8988T (cell line): ENCODE measurements at regions not wholly inside any gene's neighbourhood (a gene's known extent, or its start where the extent isn't known, plus 50 kb on each side); places are given as distances from the start of the nearest gene placed in this dataset.

ENCODE experiments used
- DNase-seq: peaks from one replicate; pipeline ENCODE4 v3.0.0; 2011

DNA sequence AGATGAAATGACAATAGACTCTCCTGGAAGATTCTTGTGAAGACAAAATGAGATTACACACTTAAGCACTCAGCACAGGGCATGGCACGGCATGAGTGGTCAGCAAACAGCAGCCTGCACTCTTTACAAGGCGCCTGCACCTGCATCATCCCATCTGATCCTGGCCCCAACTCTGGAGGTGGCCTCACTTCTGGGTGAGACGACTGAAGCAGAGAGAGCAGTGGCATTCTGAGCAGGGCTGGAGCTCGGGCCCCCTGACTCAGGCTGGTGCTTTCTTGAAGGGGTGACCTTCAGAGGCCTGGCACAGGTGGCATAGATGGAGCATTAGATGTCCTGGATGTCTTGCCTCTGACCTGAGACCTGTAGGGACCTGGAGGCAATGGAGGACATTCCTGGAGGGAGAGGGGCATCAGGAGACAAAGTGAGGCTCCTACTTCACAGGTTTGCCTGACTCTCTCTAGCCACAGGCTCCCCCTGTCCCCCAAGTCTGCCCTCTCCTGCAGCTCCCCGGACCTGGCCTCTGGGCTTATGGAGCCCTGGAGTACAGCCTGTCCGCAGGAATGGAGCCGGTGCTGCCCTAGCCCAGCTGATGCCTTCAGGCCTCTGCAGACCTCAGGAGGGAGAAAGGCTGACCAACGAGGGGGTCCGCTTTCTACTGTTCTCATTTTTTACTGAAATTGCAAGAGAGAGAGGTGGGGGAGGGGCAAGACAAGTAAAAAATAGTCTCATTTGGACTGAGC is 65.5 kb upstream of the THY1 start:
- DNase-seq = no peak

DNA sequence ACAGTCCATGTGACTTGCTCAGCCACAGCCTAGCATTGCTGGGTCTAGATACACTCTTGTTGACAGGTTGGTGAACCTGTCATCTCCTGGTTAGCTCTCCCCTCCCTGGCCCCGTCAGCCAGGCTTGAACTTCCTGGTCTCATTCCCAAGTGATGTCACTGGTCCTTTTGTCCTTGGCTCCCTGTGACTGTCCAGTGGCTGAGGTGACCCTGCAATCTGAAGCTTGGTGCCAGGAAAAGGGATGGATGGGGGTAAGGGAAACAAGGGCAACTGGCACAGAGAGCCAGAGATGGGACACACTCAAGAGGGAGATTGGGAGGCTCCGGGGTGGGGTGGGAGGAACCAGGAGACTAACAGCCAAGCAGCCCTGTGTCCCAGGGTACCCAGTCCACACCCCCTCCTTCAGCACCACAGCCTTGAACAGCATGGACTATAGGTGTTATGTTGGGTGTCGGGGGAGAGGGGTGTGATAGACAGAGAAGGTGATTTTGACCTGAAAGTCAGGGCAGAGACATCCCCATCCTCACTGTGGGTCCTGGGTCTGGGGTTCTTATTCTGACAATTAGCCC is 63.8 kb upstream of the THY1 start:
- no peak for DNase-seq

DNA sequence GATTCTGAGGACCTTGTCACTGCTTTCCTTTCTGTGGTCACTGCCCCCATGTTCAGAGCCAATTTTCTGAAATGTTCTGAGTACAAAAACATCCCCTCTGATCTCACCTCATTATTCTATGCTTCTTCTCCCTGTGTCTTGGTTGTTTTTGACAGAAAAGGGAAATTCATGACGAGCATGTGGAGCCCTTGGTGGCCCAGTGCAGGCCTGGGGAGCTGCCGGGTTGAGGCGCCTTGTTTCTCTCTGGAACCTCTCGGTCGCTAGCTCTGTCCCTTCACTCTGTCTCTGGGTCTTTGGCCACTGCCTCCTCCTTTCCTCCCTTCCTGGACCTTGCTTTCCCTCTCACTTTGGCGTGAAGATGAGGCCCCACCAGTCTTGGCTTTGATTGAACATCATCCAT is 63.0 kb upstream of the THY1 start:
- DNase-seq = no peak

DNA sequence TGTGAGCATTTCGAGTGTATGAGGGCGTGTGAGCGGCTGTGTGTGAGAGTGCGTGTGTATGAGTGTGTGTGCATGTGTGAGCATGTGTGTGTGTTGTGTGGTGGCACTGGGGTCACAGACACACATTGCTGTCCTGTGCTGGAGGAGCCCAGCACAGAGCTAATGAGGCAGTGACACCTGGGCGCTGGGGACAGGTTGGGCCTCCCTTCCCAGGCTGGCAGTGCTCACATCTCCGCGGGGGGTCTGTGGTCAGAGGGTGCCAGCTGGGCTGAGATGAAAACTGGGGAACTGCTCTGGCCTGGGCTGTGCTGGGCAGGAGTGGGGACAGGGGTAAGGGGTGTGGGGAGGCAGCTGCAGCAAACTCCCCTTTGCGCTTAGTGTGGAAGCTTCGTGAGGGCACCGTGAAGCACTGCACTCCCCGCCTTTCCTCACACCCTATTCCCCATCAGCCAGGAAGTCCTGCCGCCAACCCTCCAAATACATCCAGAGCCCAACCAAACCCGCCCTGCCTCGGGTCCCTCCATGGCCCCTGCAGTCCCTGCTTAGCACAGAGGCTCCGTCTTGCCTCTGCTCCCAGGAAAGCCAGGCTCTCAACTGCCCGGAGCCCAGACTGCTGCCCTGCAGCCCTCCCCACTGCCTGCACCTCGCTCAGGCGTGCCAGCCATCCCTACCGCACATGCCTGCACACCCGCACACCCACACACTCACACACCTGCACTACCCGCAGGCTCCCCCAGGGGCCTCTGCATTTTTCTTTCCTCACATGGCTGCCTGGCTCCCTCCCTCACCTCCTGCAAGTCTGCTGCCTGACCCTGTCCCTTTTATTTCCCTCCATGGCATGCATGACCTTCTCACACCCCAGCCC is 62.0 kb upstream of the THY1 start:
- DNase-seq = no peak

DNA sequence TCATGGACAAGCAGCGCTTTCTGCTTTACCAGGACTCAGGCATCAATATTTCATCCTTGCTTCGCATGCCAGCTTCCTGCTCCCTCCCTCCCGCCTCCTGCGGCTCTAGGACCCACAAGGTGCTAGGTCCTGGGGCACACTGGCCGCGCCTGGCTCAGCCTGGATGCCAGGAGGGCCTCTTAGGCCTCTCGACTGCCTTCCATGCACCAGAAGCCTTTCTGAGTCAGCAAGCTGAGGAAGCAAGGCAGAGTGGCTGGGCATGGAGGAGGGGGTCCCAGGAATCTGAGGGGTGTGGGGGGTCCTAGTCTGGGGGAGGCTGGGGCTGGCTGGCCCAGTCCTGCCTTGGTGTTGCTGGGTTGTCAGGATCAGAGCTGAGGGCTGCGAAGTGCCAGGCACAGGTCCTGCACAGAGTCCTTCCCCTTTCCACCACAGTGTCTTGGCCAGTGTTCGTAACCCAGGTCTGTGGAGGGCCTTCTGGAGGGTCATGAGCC is 61.0 kb upstream of the THY1 start:
- DNase-seq = no peak

DNA sequence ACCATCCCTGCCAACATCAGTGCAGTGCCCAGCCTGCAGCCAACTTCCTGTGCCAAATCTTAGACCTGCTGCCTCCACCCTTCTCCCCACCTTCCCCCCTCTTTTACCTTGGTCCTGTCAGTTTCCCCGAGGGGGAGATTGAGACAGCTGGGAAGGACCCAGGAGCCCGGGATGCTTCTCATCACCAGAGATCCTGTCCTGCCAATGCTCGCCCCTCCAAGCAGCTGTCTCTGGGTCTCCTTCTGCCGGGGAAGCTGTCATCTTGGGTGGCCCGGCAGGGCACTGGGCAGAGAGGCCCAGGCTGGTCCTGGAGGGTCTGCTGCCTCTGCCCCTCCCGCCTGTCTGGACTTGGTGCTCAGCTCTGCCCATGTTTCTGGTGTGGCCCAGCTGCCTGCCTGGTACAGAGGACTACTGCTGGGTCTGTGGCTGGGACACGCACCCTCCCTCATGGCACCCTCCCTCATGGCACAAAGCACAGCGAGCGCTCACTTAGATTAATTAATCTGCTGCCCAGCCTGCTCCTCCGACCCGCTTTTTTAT is 60.4 kb upstream of the THY1 start:
- DNase-seq = no peak

DNA sequence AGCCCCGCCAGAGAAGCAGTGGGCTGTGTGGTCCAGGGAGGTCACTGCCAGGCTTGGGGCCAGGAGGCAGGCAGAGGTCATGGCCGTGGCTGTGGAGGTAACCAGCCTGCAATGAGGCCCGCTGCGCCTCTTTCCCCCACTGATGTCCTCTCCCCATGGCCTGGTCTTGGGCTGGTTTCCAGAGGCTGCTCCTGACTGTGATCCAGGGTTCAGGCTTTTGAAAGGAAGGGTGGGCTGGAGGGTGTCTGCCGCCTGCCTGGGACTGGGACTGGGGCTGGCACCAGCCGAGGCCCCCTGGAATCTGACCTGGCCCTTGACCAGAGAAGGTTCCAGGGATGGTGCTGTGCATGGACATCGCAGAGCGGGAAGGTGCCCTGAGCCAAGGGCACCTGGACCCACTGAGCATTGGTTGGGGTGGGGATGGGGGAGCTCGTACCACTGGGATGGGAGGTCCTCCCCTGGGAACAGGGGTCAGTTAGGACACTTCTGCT is 59.6 kb upstream of the THY1 start:
- DNase-seq = no peak

DNA sequence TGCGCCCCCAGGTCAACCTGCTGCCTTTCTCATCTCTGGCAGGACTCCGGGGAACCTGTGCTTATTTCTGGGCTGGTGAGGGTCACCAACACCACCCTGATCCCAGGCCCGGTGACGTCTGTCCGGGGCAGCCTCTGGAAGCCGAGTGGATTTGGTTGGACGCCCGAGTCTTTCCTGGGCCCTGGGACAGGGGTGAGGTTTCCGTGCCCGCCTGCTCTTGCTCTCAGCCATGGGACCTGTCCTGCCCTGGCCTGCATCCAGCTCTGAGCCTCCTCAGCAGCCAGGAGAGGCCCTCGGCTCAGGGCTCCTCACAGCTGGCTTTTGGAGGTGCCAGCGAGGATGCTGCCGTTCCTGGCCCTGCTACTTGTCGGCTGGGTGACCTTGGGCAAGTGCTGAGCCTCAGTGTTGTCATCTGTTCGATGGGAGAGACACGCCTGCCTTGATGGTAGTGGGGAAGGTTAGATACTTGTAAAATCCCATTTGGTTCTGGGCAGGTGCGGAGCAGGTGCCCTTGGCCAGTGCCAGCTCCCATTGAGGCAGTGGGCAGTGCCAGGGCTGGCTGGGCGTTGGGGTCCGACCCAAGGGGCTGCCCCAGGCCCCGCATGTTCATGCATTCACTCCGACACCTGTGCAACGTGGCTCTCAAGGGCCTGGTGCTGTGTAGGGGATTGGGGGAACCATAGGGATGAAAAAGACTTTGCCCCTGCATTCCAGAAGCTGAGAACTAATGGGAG is 58.9 kb upstream of the THY1 start:
- DNase-seq = no peak

DNA sequence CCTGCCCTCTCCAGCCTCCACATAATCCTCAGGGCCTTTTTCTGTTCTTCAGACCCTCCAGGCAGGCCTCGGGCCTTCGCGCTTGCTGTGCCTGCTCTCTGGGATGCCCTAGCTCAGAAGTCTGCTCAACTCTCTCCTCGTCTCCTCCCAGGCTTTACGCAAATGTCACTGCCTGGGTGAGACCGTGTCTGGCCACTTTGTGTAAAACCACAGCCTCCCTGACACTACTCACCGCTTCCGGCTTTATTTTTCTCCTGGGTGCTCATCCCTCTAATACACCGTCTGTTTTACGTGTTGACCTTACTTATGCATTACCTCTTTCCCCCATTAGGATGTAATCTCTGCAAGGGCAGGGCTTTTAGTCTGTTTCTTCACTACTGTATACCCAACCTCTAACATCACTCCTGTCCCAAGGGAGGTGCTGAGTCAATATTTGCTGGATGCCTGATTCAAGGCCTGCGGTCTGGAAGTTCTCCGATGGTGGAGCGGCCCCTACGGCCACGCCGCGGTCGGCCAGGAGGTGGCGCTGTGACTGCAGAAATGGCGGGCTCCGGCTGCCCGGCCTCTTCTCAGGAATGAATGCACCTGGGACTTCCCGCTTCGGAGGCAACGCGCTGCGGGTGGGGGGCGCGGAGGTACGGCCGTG is 58.2 kb upstream of the THY1 start:
- DNase-seq = peak; percentile 98

DNA sequence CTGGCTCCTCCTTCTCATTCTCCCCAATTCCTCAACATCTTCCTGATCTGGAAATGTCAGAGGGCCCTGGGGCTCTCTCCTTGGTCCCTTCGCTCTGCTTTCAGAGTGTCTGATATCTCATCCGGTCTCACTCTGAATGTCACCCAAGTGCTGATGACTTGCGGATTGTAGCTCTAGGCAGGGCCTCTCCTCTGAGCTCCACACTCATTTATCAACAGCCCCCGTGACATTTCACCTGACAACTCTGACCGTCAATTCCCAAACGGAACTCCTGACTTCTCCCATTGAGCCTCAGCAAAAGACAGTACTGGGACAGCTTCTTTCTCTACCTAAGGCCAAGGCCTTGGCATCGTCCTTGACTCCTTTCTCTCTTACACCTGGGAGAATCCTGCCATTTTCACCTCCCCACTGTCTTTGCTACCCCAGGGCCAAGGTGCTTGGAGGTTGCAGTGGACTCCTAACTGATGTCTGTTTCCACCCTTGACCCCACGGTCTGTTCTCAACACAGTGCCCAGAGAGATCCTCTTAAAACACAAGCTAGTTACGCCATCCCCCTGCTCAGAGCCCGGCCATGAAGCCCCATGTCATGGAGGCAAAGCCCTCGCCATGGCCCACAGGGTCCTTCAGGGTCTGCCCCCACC is 57.5 kb upstream of the THY1 start:
- DNase-seq = peak; percentile 10

DNA sequence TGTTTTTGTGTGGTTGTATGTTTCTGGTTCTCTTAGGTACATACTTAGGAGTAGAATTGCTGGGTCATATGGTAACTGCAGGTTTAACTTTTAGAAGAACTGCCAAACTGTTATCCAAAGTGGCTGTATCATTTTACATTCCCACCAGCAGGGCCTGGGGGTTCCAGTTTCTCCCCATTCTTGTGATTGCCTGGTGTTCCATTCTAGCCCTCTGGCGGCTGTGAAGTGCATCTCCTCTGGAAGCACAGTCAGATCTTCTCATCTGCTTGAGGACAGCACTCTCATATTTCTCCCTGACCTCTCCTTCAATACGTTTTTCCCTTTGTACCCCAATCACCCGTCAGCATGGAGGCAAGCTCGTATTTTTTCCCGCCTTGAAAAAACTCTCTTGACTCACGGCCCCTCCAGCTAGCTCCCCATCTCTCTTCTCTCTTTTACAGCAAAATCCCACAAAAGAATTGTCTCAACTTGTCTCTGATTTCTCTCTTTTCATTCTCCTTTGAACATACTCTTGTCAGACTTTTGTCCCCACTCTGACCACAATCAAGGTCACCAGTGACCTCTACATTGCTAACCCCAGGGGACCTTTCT is 56.8 kb upstream of the THY1 start:
- peak; percentile 77 for DNase-seq

DNA sequence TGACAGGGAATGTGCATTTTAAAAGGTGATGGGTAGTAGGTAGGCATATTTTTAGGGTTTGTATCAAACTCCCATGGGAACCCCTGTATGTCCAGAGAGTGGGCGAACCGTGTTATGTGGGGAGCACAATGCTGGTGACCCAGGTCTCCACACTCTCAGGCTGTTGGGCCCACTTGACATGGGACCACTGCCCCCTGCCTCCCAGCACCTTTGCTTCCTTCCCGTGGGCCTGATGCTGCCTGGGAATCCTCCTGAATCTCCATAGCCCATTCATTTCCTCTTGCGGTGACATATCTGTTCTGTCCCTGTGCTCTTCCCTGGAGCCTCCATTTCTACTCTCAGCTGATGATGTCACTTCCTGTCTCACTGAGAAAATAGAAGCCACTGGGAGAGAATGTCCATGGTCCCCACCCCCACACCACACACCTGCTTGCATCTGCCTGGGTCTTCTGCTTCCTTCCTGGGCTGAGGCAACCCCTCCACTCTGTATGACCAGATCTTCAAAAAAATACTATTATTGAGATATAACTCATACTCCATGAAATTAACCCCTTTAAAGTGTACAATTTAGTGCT is 55.8 kb upstream of the THY1 start:
- DNase-seq = peak; percentile 14

DNA sequence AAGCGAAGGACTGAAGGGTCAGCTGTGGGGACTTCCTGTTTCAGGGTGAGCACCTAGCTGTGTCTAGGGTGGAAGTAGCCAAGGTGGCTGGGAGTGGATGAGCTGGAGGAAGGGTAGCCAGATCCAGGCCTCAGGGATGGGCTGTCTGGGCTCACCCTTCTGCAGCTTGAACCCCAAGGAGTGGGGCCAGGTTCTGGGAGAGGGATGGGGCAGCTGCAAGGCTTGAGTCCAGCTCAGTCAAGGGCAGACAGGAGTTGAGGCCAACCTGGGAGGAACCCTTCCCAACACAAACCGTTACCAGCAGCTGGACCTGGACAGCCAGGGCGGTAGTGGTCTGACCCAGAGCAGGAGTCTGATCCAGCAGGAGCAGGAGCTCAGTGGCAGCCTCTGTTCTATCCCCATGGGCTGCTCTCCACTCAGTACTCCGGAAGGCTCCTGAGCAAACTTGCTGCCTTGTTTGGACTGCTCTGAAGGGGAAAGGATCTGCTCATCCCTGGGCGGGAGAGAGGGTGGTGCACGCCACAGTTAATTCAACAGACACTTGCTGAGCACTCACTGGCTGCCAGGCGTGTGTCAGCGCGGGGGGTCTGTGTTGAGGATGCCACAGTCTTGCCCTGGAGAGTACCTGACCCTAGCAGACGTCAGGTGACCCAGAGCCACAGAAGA is 53.8 kb upstream of the THY1 start:
- no peak for DNase-seq

DNA sequence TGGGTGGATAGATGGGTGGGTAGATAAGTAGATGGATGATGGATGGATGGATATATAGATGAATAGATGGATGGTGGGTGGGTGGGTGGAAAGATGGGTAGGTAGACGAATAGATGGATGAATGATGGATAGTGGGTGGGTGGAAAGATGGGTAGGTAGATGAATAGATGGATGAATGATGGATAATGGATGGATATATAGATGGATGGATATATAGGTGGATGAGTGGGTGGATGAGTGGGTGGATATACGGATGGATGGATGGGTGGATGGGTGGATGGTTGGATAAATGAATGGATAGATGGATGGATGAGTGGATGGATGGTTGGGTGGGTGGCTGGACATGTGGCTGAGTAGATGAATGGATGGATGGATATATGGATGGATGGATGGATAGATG is 53.1 kb upstream of the THY1 start:
- DNase-seq = no peak

DNA sequence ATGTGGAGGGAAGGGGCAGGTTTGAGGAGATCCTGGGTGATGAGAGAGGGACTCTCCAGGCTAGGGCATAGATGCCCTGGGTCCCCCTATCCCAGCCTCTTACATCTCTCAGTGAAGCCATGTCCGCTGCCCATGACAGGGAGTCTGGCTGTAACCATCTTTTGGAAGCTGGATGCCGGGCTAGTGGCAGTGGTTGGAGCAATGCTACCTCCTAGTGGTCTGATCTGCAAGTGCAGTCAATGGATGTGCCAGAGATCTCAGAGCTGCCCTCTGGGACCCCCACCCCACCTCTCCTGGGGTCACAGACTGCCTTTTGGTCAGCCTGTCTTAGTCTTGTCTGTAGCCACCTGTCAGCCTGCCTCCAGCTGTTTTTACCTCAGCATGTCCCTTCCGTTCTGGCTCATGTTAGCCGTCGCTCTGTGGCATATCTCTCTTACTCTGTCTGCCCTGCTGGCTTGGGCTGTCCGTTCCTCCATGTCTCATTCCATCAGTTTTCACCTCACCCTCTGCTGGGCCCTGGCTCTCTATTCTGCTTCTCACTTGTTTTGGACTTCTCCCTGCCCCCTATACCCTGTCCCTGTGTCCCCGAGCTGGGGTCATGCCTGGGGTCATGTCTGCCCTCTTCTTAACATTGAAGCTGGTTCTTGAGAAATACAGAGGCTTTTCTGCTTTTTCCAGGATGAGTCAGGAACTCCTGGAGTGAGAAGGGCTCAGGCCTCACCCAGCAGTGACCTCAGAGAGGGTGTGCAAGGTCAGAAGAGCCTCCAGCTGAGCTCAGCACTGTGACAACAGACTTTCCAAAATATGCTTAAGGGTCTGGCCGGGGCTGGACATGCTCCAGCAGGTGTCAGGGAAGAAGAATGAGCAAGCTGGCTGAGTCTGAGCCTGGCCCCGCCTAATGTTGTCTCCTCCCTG is 52.0 kb upstream of the THY1 start:
- DNase-seq = no peak

DNA sequence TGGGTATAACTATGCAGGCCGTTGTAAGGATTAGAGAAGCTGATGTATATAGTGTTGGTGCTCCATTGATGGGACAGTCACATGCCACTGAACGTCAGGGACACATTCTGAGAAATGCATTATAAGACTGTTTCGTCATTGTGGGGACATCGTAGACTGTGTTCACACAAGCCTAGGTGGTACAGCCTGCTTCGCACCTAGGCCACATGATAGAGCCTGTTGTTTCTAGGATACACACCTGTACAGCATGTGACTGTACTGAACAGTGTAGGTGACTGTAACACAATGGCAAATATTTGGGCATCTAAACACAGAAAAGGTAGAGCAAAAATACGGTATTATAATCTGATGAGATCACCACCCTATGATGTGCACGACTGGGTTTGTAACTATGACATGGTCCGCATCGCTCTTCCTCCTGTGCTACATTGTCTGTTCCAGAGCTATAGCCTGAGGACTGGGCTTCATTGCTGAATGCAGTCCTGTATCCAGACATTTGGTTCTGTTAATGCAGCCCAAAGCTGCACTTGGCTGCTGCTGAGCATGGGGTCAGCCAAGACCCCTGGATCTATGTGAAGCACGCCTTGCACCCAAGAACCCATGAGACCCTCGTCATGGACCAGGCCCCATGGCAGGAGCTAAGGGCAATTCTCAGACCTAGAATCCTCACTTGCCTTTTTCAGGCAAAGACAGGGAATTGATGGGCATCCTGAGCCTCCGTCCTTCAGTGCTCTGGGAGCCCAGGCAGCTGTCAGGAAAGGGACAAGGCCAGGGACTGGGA is 51.1 kb upstream of the THY1 start:
- no peak for DNase-seq

DNA sequence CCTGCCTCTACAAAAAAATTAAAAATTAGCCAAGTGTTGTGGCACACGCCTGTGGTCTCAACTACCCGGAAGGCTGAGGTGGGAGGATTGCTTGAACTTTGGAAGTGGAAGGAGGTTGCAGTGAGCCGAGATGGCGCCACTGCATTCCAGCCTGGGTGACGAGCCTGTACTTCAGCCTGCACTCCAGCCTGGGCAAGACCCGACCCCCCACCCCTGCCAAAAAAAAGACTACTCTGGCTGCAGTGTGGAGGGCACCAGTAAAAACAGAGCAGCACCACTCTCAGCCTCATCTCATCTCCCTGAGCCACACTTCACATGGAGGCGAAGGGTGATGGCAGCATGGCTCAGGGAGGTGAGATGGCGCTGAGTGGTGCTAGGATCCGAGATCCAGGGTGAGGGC is 50.3 kb upstream of the THY1 start:
- no peak for DNase-seq

DNA sequence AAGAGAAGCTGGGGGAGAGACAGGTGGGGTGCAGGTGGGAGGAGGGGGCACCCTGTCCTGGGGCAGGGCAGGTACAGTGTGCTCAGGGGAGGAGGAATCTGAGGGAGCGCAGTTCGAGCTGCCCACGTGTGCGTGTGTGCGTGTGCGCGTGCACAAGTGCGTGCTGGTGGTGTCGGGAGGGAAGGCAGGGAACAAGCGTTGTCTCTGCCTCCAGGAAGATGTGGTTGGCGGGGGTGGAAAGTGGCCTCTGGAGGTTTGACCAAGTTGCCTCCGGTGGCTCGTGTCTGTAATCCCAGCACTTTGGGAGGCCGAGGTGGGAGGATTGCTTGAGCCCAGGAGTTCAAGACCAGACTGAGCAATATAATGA is 49.9 kb upstream of the THY1 start:
- DNase-seq = no peak
